Right lobe of liver (tissue), 6 donors: ENCODE measurements at regions not wholly inside any gene's neighbourhood (a gene's known extent, or its start where the extent isn't known, plus 50 kb on each side); places are given as distances from the start of the nearest gene placed in this dataset.

Experiments
- ATAC-seq, 4 donors: fragments of 200-7000 bp; cut with Tn5 transposase; one replicate each; pipeline ENCODE4 v1.9.1; 2020; ENCODE audit warnings: mild to moderate bottlenecking in 4 of 4, moderate library complexity in 4 of 4
- DNase-seq, 3 donors: peaks; one replicate each; pipeline ENCODE4 v3.0.0-alpha.2; 2020
- H3K27ac ChIP-seq, 3 donors: fragments of 200-600 bp; one replicate each; pipeline ENCODE4 v1.8.0; 2022
- H3K27me3 ChIP-seq, 2 donors: fragments of 200-600 bp; one replicate each; pipeline ENCODE4 v1.8.0; 2022
- H3K36me3 ChIP-seq, 4 donors: fragments of 200-600 bp; sonication (generic) in 1 of 4; one replicate each; pipeline versions ENCODE4 v1.5.1 to v1.8.0; 2017 to 2022; ENCODE audit warnings: control low read depth in 1 of 4
- H3K4me1 ChIP-seq, 4 donors: fragments of 200-600 bp; sonication (generic) in 1 of 4; one replicate each; pipeline versions ENCODE4 v1.5.1 to v1.8.0; 2017 to 2022; ENCODE audit warnings: control low read depth in 1 of 4
- H3K4me3 ChIP-seq, 3 donors: fragments of 200-600 bp; one replicate each; pipeline ENCODE4 v1.8.0; 2022
- H3K9me3 ChIP-seq, 4 donors: fragments of 200-600 bp; sonication (generic) in 1 of 4; one replicate each; pipeline versions ENCODE4 v1.5.1 to v1.8.0; 2017 to 2022; ENCODE audit warnings: control low read depth in 1 of 4
- CTCF ChIP-seq, 4 donors: fragments of 200-600 bp in 3 of 4; fragments of 450-650 bp in 1 of 4; IDR thresholded peaks; one replicate each; pipeline versions ENCODE4 v1.5.1 to v1.8.0; 2016 to 2022; ENCODE audit warnings: antibody characterized with exemption in 4 of 4, mild to moderate bottlenecking in 2 of 4
- POLR2A ChIP-seq: fragments of 450-650 bp; IDR thresholded peaks from one replicate; pipeline ENCODE4 v1.6.1; 2017; ENCODE audit warnings: antibody characterized with exemption, mild to moderate bottlenecking
- WGBS: methylation state at CpG from one replicate; pipeline ENCODE4 v1.1.6; 2018; ENCODE audit warnings: low coverage, low lambda C conversion rate; ENCODE audit not compliant: insufficient coverage; ENCODE audit errors: missing lambda C conversion rate; 5-methylcytosine and 5-hydroxymethylcytosine counted together
- intact Hi-C, 2 donors: fragments of 100-400 bp; cut with DNase I; formaldehyde crosslinking; loops; one replicate each; pipeline versions ENCODE4 v1.11.2 to v1.14.1; 2022
- donor health status: DM: no; HTN: yes; CAD: no.
- donor health status: DM: no; HTN: no; CAD: no.
- donor health status: DM: no; HTN: no; CAD: no.
- donor health status: DM: no; HTN: yes; CAD: no.
- donor health status: DM: no; HTN: yes; CAD: no.

GRCh38 chr12:5184186-5184585, 140.5 kb downstream of the KCNA5 start:
- Histone ChIP-seq H3K27ac (no peak overlapping the region), H3K27me3 (no peaks in the 10 kb centered on the region), H3K9me3 (no peaks in the 10 kb centered on the region), H3K4me3 (no peak overlapping the region), H3K36me3 (no peaks in the 10 kb centered on the region), H3K4me1 (no peaks in the 10 kb centered on the region)
- intact Hi-C loops: no loop called here
- 64% methylated on average over 5 of the region's 5 CpGs for WGBS
- TF ChIP-seq POLR2A: no peak
- no peak for TF ChIP-seq CTCF (IDR thresholded peaks at IDR 0.05)
- no peak for DNase-seq
- no peak for ATAC-seq

DNA sequence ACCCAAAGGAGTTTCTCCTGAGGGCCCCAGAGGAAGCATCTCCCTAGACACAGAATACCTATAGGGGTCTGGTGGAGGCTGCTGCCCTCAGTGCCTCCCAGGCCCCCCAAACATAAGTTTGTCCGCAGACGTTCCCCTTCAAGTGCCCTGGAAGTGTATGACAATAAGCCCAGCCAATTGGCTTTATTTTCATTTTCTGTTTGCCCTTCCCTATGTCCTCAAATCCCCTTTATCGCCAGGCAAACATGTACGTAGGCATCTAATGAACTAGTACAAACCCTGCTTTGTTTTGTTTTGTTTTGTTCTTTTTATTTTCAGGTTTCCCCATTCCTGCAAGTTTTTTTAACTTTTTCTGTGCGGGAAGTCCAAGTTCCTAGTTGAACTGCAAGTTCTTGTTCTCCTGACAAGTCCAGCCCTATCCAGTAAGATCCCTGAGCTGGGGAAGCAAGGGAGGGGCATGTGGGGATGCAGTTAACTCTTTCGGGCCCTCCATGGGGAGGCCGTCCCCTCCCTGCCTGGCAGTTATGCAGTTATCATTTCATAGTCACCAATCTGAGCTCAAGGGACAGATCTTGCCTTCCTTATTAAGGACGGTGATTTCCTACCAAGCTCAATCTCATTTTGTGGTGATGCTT, 141.9 kb downstream of the KCNA5 start:
- DNase-seq (no peak), ATAC-seq (no peak)
- Histone ChIP-seq H3K9me3 (no peaks in the 10 kb centered on the region), H3K4me1 (no peaks in the 10 kb centered on the region), H3K4me3 (no peak overlapping the region), H3K27ac (no peak overlapping the region), H3K27me3 (no peaks in the 10 kb centered on the region), H3K36me3 (no peaks in the 10 kb centered on the region)
- WGBS: 36% methylated on average over 8 of the region's 8 CpGs
- no peak for TF ChIP-seq POLR2A
- TF ChIP-seq CTCF (IDR thresholded peaks at IDR 0.05): no peak
- intact Hi-C loops: no loop called here

DNA sequence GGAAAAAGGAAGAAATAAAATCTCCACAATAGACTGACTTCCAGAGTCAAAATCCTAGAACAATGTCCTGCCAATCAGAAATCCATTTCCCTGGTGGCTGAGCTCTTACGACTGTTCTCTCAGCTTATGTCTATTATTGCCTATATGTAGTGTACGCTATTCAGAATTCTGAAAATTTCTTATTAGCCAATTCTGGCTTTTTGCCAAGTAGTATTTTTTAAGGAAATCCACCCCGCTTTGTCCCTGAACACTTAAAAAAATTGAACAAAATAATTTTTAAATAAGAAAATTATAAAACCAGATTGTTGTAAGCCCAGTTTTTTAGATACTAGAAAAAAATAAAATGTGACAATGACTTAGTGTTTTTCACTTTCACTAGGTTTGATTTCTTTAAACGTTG, 143.0 kb downstream of the KCNA5 start:
- no peak overlapping the region for H3K27ac ChIP-seq
- H3K9me3 ChIP-seq: no peaks in the 10 kb centered on the region
- 64% methylated on average over 4 of the region's 4 CpGs for WGBS
- no peaks in the 10 kb centered on the region for H3K36me3 ChIP-seq
- ATAC-seq (no peak), DNase-seq (no peak)
- H3K27me3 ChIP-seq: no peaks in the 10 kb centered on the region
- no peaks in the 10 kb centered on the region for H3K4me1 ChIP-seq
- TF ChIP-seq POLR2A (no peak), CTCF (IDR thresholded peaks at IDR 0.05) (no peak)
- intact Hi-C loops: no loop called here
- H3K4me3 ChIP-seq: no peak overlapping the region

DNA sequence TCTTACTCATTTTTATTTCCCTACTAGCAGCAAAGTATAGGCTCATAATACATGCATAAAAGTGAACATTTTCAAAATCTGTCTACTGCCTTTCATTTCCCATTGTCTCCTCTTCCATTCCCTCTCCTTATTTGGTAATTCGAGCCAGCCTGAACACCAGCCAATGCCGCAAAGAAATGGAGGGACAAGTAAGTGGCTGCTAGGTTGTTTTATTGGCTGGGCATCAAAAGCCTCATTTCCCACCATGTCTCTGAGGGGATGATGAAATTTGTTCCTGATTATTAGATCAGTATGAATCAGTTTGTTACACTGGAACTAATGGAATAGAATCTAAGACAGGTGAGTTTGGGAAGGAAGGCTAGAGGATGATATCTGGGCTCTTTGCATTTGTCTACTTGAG, 143.5 kb downstream of the KCNA5 start:
- intact Hi-C loops: no loop called here
- DNase-seq (no peak), ATAC-seq (no peak)
- H3K4me3 ChIP-seq: no peak overlapping the region
- H3K4me1 ChIP-seq: no peaks in the 10 kb centered on the region
- H3K36me3 ChIP-seq: no peaks in the 10 kb centered on the region
- TF ChIP-seq POLR2A (no peak), CTCF (IDR thresholded peaks at IDR 0.05) (no peak)
- WGBS: 78% methylated on average over 2 of the region's 2 CpGs
- H3K9me3 ChIP-seq: no peaks in the 10 kb centered on the region
- H3K27ac ChIP-seq: no peak overlapping the region
- H3K27me3 ChIP-seq: no peaks in the 10 kb centered on the region

- no peaks in the 10 kb centered on the region for H3K27me3 ChIP-seq
- no peaks in the 10 kb centered on the region for H3K36me3 ChIP-seq
- H3K27ac ChIP-seq: no peak overlapping the region
- intact Hi-C loops: no loop called here
- no peak for DNase-seq
- no peaks in the 10 kb centered on the region for H3K9me3 ChIP-seq
- 52% methylated on average over 4 of the region's 4 CpGs for WGBS
- no peak for ATAC-seq
- H3K4me3 ChIP-seq: no peak overlapping the region
- H3K4me1 ChIP-seq: no peaks in the 10 kb centered on the region
- no peak for TF ChIP-seq POLR2A
- TF ChIP-seq CTCF (IDR thresholded peaks at IDR 0.05): no peak
Measured at GRCh38 chr12:5188472-5188871, 144.8 kb downstream of the KCNA5 start.
